ENCODE measurements at regions not wholly inside any gene's neighbourhood (a gene's known extent, or its start where the extent isn't known, plus 50 kb on each side); places are given as distances from the start of the nearest gene placed in this dataset.

- TF ChIP-seq, protein P1, sequence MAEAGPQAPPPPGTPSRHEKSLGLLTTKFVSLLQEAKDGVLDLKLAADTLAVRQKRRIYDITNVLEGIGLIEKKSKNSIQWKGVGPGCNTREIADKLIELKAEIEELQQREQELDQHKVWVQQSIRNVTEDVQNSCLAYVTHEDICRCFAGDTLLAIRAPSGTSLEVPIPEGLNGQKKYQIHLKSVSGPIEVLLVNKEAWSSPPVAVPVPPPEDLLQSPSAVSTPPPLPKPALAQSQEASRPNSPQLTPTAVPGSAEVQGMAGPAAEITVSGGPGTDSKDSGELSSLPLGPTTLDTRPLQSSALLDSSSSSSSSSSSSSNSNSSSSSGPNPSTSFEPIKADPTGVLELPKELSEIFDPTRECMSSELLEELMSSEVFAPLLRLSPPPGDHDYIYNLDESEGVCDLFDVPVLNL (CRISPR knock-in tag; IDR thresholded peaks at IDR 0.05; ENCODE audit: borderline replicate concordance, low read depth): no peak
Measured at GRCh38 chrX:97743014-97743413, 859.3 kb downstream of the RPA4 start (continued).

GRCh38 chrX:97747346-97747745 lies 863.6 kb downstream of the RPA4 start:
- peaks cover 6% of the 10 kb centered on the region; the same call in 1 of the 2 replicates for H3K4me1 Mint-ChIP-seq
- POLR2A ChIA-PET: no interaction called here
- peaks cover 5% of the 10 kb centered on the region for H3K9me3 Mint-ChIP-seq
- no peak overlapping the region for H3K27ac Mint-ChIP-seq
- H3K4me3 Mint-ChIP-seq: no peak overlapping the region
- H3K27me3 Mint-ChIP-seq (ENCODE audit: low read depth): no peaks in the 10 kb centered on the region
- H3K36me3 Mint-ChIP-seq: peaks cover 8% of the 10 kb centered on the region
- ATAC-seq (no peak), DNase-seq (ENCODE audit: low spot score) (no peak)
- CTCF ChIA-PET: interaction anchor here (0.9 kb wide), 1 partner anchor 16 kb away, joined by 3 read pairs; no protein-coding TSS in a partner anchor
- TF ChIP-seq ATF1 (CRISPR knock-in tag; IDR thresholded peaks at IDR 0.05) (no peak), GABPB1 (CRISPR knock-in tag; IDR thresholded peaks at IDR 0.05) (no peak), PRDM15 (CRISPR knock-in tag; IDR thresholded peaks at IDR 0.05) (no peak), FOXP4 (CRISPR knock-in tag; IDR thresholded peaks at IDR 0.05) (no peak), RELA (CRISPR knock-in tag; IDR thresholded peaks at IDR 0.05; ENCODE audit: borderline replicate concordance) (no peak), NR1H2 (CRISPR knock-in tag; IDR thresholded peaks at IDR 0.05) (no peak), HMGA2 (CRISPR knock-in tag; IDR thresholded peaks at IDR 0.05) (no peak), NFYB (CRISPR knock-in tag; conservative IDR thresholded peaks at IDR 0.05; ENCODE audit: low read depth) (no peak), E2F1 (CRISPR knock-in tag; IDR thresholded peaks at IDR 0.05) (no peak), ZNF281 (CRISPR knock-in tag; IDR thresholded peaks at IDR 0.05) (no peak)
- TF ChIP-seq, protein P2, sequence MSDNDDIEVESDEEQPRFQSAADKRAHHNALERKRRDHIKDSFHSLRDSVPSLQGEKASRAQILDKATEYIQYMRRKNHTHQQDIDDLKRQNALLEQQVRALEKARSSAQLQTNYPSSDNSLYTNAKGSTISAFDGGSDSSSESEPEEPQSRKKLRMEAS (CRISPR knock-in tag; IDR thresholded peaks at IDR 0.05): no peak
- TF ChIP-seq, protein P3, sequence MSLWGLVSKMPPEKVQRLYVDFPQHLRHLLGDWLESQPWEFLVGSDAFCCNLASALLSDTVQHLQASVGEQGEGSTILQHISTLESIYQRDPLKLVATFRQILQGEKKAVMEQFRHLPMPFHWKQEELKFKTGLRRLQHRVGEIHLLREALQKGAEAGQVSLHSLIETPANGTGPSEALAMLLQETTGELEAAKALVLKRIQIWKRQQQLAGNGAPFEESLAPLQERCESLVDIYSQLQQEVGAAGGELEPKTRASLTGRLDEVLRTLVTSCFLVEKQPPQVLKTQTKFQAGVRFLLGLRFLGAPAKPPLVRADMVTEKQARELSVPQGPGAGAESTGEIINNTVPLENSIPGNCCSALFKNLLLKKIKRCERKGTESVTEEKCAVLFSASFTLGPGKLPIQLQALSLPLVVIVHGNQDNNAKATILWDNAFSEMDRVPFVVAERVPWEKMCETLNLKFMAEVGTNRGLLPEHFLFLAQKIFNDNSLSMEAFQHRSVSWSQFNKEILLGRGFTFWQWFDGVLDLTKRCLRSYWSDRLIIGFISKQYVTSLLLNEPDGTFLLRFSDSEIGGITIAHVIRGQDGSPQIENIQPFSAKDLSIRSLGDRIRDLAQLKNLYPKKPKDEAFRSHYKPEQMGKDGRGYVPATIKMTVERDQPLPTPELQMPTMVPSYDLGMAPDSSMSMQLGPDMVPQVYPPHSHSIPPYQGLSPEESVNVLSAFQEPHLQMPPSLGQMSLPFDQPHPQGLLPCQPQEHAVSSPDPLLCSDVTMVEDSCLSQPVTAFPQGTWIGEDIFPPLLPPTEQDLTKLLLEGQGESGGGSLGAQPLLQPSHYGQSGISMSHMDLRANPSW (CRISPR knock-in tag; conservative IDR thresholded peaks at IDR 0.05; ENCODE audit: low read depth): no peak
- TF ChIP-seq, protein P4, sequence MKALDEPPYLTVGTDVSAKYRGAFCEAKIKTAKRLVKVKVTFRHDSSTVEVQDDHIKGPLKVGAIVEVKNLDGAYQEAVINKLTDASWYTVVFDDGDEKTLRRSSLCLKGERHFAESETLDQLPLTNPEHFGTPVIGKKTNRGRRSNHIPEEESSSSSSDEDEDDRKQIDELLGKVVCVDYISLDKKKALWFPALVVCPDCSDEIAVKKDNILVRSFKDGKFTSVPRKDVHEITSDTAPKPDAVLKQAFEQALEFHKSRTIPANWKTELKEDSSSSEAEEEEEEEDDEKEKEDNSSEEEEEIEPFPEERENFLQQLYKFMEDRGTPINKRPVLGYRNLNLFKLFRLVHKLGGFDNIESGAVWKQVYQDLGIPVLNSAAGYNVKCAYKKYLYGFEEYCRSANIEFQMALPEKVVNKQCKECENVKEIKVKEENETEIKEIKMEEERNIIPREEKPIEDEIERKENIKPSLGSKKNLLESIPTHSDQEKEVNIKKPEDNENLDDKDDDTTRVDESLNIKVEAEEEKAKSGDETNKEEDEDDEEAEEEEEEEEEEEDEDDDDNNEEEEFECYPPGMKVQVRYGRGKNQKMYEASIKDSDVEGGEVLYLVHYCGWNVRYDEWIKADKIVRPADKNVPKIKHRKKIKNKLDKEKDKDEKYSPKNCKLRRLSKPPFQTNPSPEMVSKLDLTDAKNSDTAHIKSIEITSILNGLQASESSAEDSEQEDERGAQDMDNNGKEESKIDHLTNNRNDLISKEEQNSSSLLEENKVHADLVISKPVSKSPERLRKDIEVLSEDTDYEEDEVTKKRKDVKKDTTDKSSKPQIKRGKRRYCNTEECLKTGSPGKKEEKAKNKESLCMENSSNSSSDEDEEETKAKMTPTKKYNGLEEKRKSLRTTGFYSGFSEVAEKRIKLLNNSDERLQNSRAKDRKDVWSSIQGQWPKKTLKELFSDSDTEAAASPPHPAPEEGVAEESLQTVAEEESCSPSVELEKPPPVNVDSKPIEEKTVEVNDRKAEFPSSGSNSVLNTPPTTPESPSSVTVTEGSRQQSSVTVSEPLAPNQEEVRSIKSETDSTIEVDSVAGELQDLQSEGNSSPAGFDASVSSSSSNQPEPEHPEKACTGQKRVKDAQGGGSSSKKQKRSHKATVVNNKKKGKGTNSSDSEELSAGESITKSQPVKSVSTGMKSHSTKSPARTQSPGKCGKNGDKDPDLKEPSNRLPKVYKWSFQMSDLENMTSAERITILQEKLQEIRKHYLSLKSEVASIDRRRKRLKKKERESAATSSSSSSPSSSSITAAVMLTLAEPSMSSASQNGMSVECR (CRISPR knock-in tag; IDR thresholded peaks at IDR 0.05; ENCODE audit: borderline replicate concordance): no peak
- TF ChIP-seq, protein P5, sequence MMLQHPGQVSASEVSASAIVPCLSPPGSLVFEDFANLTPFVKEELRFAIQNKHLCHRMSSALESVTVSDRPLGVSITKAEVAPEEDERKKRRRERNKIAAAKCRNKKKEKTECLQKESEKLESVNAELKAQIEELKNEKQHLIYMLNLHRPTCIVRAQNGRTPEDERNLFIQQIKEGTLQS (CRISPR knock-in tag; conservative IDR thresholded peaks at IDR 0.05): no peak
